Suppressor macrophage treated with lipopolysaccharide for 1 hour (primary cell): ENCODE measurements at regions not wholly inside any gene's neighbourhood (a gene's known extent, or its start where the extent isn't known, plus 50 kb on each side); places are given as distances from the start of the nearest gene placed in this dataset.
"Not testable (repeated sequence)": the region's sequence is repeated elsewhere in the genome, so short reads cannot be mapped to it uniquely, and the experiment has no call there.

ENCODE experiments used
- DNase-seq, 3 donors: peaks; one replicate each; pipeline ENCODE4 v3.0.0-alpha.2; 2020 to 2022

GRCh38 chr4:91840359-91840758 is 463.4 kb upstream of the GRID2 start:
- DNase-seq = no peak

- DNase-seq = no peak
These were observed 457.5 kb upstream of the GRID2 start for GRCh38 chr4:91846233-91846632.

- no peak for DNase-seq
These were observed 452.3 kb upstream of the GRID2 start for GRCh38 chr4:91851456-91851855.

DNA sequence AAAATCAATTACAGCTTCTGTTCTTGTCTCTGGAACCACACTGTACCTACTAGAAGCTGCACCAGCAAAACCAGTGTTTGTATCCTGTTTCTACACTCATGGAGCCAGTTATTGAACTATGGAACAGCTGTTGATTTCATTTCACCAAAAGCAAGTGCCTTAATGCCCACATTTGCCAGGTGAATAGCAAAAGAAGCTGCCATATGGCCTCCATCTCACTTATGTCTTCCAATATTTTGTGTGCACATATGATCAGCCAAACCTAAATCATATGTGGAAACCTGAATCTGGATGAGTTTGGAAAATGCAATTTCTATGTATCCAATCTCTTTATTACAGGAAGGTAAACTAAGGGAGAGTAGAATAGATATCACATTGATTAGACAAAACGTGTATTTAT is 415.8 kb upstream of the GRID2 start:
- no peak for DNase-seq

GRCh38 chr4:91891217-91891616 is 412.5 kb upstream of the GRID2 start:
- not testable (repeated sequence) for DNase-seq

GRCh38 chr4:91894006-91894405 is 409.8 kb upstream of the GRID2 start:
- DNase-seq = no peak

- no peak for DNase-seq
These were observed 399.2 kb upstream of the GRID2 start for GRCh38 chr4:91904556-91904955.

- no peak for DNase-seq
These were observed 393.8 kb upstream of the GRID2 start for GRCh38 chr4:91909963-91910362.

DNA sequence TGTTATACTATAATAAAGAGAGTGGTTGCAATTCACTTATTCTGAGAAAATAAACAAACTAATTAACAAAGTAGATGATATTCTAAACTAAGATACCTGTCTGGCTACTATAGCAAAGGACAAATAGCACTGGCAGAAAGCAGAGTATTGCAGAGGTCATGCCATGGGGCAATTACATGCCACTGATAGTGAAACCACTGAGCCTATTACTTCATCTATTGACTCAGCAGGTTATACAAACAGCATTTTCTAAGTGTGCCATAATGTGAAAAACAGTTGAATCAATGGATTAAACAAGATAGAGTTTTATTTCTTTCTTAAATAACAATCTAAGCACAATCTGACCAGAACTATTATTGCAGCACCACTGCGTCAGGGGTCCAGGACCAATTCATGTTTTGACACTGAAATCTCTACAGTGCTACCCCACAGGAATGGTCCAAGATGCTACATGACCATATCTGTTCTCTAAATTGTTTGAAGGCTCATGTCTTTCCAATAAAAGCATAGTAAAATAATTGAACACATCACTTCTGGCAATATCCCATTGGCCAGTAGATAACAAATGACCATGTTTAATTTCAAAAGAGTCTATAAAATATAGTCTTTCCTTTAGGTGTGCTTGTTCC is 389.5 kb upstream of the GRID2 start:
- no peak for DNase-seq

DNA sequence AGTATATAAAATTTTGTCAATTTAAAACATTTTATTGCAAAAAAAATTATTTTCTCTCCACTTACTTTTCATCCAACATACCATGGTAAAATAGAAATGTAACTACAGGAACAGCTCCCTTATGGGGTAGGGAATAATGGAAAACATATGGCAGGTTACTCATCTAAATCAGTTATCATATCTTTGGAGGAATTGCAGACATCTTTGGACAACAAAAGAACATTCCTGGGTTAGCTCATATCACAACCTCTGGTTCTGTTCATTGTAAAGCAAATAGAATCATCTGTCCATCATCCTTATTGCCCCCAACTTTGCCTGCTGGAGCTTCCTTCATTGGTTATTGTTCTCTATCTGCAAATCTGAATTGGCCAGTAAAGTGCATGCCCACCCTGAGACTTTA is 387.5 kb upstream of the GRID2 start:
- DNase-seq = no peak

- DNase-seq = no peak
These were observed 379.1 kb upstream of the GRID2 start for GRCh38 chr4:91924625-91925024.

DNA sequence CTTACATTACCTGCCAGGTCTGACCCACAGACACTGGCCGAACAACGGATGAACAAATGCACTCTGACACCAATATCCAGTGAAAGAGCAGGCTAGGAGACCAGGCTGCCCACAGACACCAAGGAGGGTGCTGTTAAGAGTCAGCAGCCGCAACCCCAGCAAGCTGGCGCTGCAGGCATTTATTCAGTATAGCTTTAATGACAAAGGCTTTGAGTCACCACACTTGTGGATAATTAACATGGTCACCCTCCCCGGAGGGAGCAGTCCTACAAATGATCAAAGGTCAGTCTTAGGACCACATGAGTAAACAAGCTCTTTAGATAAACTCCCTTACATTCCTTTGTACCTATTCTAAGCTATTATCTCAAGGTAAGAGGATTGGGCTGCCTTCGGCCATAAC is 368.5 kb upstream of the GRID2 start:
- DNase-seq = no peak

GRCh38 chr4:91936311-91936710 is 367.5 kb upstream of the GRID2 start:
- DNase-seq = no peak

GRCh38 chr4:91957963-91958362 is 345.8 kb upstream of the GRID2 start:
- no peak for DNase-seq

- DNase-seq = no peak
These were observed 345.2 kb upstream of the GRID2 start for GRCh38 chr4:91958596-91958995.

- no peak for DNase-seq
These were observed 342.3 kb upstream of the GRID2 start for GRCh38 chr4:91961504-91961903.

DNA sequence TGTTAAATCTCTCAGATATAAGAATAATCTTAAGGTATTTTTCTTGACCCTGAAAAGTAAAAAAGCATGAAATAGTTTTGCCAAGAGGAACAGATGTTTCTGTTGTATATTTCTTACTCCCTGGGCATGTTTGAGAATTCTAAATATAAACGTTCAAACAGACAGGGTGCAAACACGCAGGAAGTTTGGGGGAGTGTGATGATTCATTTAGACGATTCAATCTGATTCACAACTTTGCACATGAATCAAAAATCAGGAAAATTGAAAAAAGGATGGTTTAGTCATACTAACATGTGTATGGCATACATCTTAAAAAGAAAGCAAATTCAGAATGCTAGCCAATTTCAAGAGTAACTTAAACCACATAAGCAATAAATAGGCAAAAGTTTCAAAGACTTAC is 340.3 kb upstream of the GRID2 start:
- DNase-seq = no peak

DNA sequence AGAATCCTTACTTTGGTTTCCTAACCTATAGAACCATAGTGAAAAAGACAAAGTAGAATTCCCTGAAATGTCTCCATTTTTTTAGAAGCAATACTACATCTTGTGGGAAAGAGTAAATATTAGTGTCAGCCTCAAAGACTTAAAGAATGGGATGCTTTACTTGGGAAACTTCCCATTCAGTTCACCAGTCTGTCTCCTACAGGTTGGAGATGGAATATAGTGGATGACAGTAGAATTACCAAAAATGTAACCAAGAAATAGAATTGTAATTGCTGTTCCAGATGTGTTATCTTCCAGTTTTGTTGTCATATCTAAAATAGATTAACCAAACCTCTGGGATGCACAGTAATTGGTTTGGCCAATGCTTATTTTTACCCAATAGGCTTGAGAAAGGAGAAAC is 338.6 kb upstream of the GRID2 start:
- no peak for DNase-seq

GRCh38 chr4:91973479-91974153 is 330.1 kb upstream of the GRID2 start:
- no peak for DNase-seq

DNA sequence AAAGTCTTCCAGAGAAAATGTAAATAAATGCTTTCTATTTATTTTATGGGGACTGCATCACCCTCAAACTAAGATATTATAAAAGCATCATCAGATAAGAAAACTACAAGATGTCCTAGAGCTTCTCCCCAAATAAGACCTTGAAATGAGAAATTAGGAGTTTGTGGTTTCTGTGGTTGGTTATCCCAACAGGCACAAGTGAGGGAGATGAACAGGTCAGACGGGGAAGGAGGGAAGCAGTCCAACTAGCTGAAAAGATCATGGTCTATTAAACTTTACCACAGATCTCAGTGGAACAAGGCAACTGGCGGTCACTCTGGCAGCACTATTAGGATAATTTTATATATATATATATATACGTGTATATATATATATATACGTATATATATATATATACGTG is 319.3 kb upstream of the GRID2 start:
- no peak for DNase-seq

- DNase-seq = no peak
These were observed 313.9 kb upstream of the GRID2 start for GRCh38 chr4:91989914-91990313.

DNA sequence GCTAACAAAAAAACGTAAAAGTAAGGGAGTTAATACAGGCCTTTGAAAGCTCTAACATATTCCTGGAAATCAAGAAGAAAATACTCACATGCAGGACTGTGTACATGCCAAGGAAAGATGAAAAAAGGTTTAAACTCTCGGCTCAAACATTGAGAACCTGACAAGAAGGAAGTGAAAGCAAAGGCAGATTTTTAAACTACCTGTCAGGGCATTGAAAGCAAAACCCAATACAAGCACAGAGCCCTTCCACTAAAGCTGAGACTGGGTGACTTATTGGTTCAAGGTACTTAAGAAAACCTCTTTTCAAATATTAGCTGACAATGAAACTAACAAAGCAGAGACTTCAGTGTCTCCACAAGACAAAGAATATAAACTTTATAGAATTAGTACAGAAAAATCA is 313.0 kb upstream of the GRID2 start:
- DNase-seq = no peak

GRCh38 chr4:91997045-91997444 is 306.7 kb upstream of the GRID2 start:
- DNase-seq = no peak

- DNase-seq = no peak
These were observed 290.6 kb upstream of the GRID2 start for GRCh38 chr4:92012899-92013867.
